Neural cell (in vitro differentiated cells): ENCODE measurements at regions not wholly inside any gene's neighbourhood (a gene's known extent, or its start where the extent isn't known, plus 50 kb on each side); places are given as distances from the start of the nearest gene placed in this dataset.

Experiments
- H2AFZ ChIP-seq: fragments of 200-600, 300-800 bp; sonication (generic), shearing (Covaris generic); 2 replicates; pipeline ENCODE4 v1.6.0; 2014; ENCODE audit warnings: low read depth, mild to moderate bottlenecking, antibody characterized with exemption, low read length, moderate library complexity
- H3F3A ChIP-seq: fragments of 200-600 bp; shearing (Covaris generic); 2 replicates; pipeline ENCODE4 v1.6.1; 2016; ENCODE audit warnings: mild to moderate bottlenecking, moderate library complexity, mixed read lengths, antibody characterized with exemption, low read length; ENCODE audit not compliant: insufficient read depth, poor library complexity, severe bottlenecking
- H3K27ac ChIP-seq: fragments of 200-600, 300-800 bp; sonication (generic), shearing (Covaris generic); 2 replicates; pipeline ENCODE4 v1.5.1; 2014; ENCODE audit warnings: mild to moderate bottlenecking, low read length, moderate library complexity
- H3K27me3 ChIP-seq: fragments of 300-800, 200-600 bp; sonication (generic), shearing (Covaris generic); 2 replicates; pipeline ENCODE4 v1.6.0; 2014; ENCODE audit warnings: mild to moderate bottlenecking, low read depth, low read length, moderate library complexity; ENCODE audit not compliant: insufficient read depth
- H3K36me3 ChIP-seq: fragments of 300-800, 200-600 bp; sonication (generic), shearing (Covaris generic); 2 replicates; pipeline ENCODE4 v1.5.1; 2014; ENCODE audit warnings: mild to moderate bottlenecking, antibody characterized with exemption, low read length, moderate library complexity; ENCODE audit not compliant: insufficient read depth
- H3K4me2 ChIP-seq: fragments of 300-800, 200-600 bp; sonication (generic), shearing (Covaris generic); 2 replicates; pipeline ENCODE4 v1.6.0; 2014; ENCODE audit warnings: mild to moderate bottlenecking, low read length
- H3K4me3 ChIP-seq: fragments of 300-800, 200-600 bp; sonication (generic), shearing (Covaris generic); 2 replicates; pipeline ENCODE4 v1.5.1; 2014; ENCODE audit warnings: mild to moderate bottlenecking, low read length, moderate library complexity
- H3K79me2 ChIP-seq: fragments of 200-600 bp; shearing (Covaris generic); replicated peaks from 2 replicates; pipeline ENCODE4 v1.6.0; 2014; ENCODE audit warnings: mild to moderate bottlenecking, low read length, moderate library complexity; ENCODE audit not compliant: insufficient read depth
- H3K9ac ChIP-seq: fragments of 300-800, 200-600 bp; sonication (generic), shearing (Covaris generic); 2 replicates; pipeline ENCODE4 v1.6.1; 2016; ENCODE audit warnings: mild to moderate bottlenecking, low read length, mixed read lengths
- H3K9me2 ChIP-seq: fragments of 200-600 bp; shearing (Covaris generic); 2 replicates; pipeline ENCODE4 v1.6.1; 2016; ENCODE audit warnings: mild to moderate bottlenecking, low read length, mixed read lengths; ENCODE audit not compliant: insufficient read depth
- H3K9me3 ChIP-seq: fragments of 200-600, 300-800 bp; sonication (generic), shearing (Covaris generic); 2 replicates; pipeline ENCODE4 v1.6.1; 2016; ENCODE audit warnings: mild to moderate bottlenecking, mixed run types, low read length, moderate library complexity, mixed read lengths
- H4K20me1 ChIP-seq: fragments of 200-600 bp; shearing (Covaris generic); 2 replicates; pipeline ENCODE4 v1.6.1; 2016; ENCODE audit warnings: mild to moderate bottlenecking, mixed run types; ENCODE audit not compliant: insufficient read depth
- EP300 ChIP-seq: fragments of 450-650 bp; conservative IDR thresholded peaks from 2 replicates; pipeline ENCODE4 v1.6.1; 2014; ENCODE audit warnings: antibody characterized with exemption, mild to moderate bottlenecking, moderate library complexity; ENCODE audit not compliant: poor library complexity, severe bottlenecking
- EZH2 ChIP-seq: fragments of 200-600, 300-800 bp; shearing (Covaris generic), sonication (generic); IDR thresholded peaks from 2 replicates; pipeline ENCODE4 v1.6.1; 2014; ENCODE audit warnings: antibody characterized with exemption, low read length, borderline replicate concordance, mild to moderate bottlenecking; ENCODE audit not compliant: insufficient read depth, poor library complexity, severe bottlenecking
- MXI1 ChIP-seq: fragments of 450-650 bp; conservative IDR thresholded peaks from 2 replicates; pipeline ENCODE4 v1.6.1; 2014; ENCODE audit warnings: antibody characterized with exemption, mild to moderate bottlenecking; ENCODE audit not compliant: poor library complexity, severe bottlenecking
- POLR2AphosphoS5 ChIP-seq: IDR thresholded peaks from 2 replicates; pipeline ENCODE4 v1.6.1; 2012
- RAD21 ChIP-seq: fragments of 450-650 bp; conservative IDR thresholded peaks from 2 replicates; pipeline ENCODE4 v1.6.1; 2014; ENCODE audit warnings: antibody characterized with exemption, mild to moderate bottlenecking, moderate library complexity
- REST ChIP-seq: IDR thresholded peaks from 2 replicates; pipeline ENCODE4 v1.6.1; 2012; ENCODE audit warnings: borderline replicate concordance
- SMC3 ChIP-seq: fragments of 450-650 bp; conservative IDR thresholded peaks from 2 replicates; pipeline ENCODE4 v1.6.1; 2014; ENCODE audit warnings: antibody characterized with exemption, mild to moderate bottlenecking, moderate library complexity; ENCODE audit not compliant: poor library complexity
- TAF1 ChIP-seq: IDR thresholded peaks from 2 replicates; pipeline ENCODE4 v1.6.1; 2012; ENCODE audit warnings: low read depth
- TF ChIP-seq, protein P1 (sequence below): fragments of 450-650 bp; IDR thresholded peaks from 2 replicates; pipeline ENCODE4 v1.5.1; 2014; ENCODE audit warnings: antibody characterized with exemption, mild to moderate bottlenecking, moderate library complexity; ENCODE audit not compliant: poor library complexity, severe bottlenecking

DNA sequence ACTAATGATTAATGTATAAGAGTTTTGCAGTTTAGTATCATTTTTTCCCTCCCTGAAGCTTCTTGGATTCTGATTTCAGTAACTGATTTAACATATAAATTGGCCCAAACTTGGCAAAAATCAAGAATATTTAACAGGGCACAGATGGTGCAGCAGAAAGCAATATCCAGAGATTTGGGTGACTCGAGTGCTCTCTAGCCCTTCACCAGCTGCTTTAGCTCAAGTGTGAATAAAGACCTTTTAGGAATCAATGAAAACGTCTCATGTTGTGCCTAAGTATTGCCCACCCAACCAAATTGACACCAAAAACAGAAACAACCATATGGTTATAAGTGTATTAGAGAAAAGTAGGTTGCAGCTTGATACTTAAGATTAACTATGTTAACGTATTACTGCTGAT, 933.4 kb upstream of the PTPRD start:
- H3K9ac ChIP-seq, result no peak overlapping the region

GRCh38 chr9:11549311-11549794, 936.6 kb upstream of the PTPRD start:
- no peaks in the 10 kb centered on the region for H4K20me1 ChIP-seq
- H3K9me2 ChIP-seq, result no peaks in the 10 kb centered on the region
- H3K36me3 ChIP-seq, result no peaks in the 10 kb centered on the region
- H3K4me3 ChIP-seq, result no peak overlapping the region
- H3F3A ChIP-seq, result no peaks in the 10 kb centered on the region
- H3K27ac ChIP-seq, result no peak overlapping the region
- H3K4me2 ChIP-seq, result no peak overlapping the region
- no peaks in the 10 kb centered on the region for H3K27me3 ChIP-seq
- no peak overlapping the region for H3K9ac ChIP-seq
- H3K9me3 ChIP-seq, result no peaks in the 10 kb centered on the region
- TF ChIP-seq SMC3, result no peak
- TF ChIP-seq RAD21, result no peak
- TF ChIP-seq TAF1, result no peak
- TF ChIP-seq REST, result no peak
- TF ChIP-seq EP300, result no peak
- TF ChIP-seq POLR2AphosphoS5, result no peak
- TF ChIP-seq, protein P1, sequence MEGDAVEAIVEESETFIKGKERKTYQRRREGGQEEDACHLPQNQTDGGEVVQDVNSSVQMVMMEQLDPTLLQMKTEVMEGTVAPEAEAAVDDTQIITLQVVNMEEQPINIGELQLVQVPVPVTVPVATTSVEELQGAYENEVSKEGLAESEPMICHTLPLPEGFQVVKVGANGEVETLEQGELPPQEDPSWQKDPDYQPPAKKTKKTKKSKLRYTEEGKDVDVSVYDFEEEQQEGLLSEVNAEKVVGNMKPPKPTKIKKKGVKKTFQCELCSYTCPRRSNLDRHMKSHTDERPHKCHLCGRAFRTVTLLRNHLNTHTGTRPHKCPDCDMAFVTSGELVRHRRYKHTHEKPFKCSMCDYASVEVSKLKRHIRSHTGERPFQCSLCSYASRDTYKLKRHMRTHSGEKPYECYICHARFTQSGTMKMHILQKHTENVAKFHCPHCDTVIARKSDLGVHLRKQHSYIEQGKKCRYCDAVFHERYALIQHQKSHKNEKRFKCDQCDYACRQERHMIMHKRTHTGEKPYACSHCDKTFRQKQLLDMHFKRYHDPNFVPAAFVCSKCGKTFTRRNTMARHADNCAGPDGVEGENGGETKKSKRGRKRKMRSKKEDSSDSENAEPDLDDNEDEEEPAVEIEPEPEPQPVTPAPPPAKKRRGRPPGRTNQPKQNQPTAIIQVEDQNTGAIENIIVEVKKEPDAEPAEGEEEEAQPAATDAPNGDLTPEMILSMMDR, result no peak
- no peak for TF ChIP-seq EZH2
- TF ChIP-seq MXI1, result no peak
- H3K79me2 ChIP-seq, result no peaks in the 10 kb centered on the region
- no peak overlapping the region for H2AFZ ChIP-seq

More for the DNA sequence above, 933.4 kb upstream of the PTPRD start:
- Histone ChIP-seq H3F3A (no peaks in the 10 kb centered on the region), H3K9me3 (no peaks in the 10 kb centered on the region), H3K4me2 (no peak overlapping the region), H3K36me3 (no peaks in the 10 kb centered on the region), H3K27me3 (no peaks in the 10 kb centered on the region), H3K79me2 (no peaks in the 10 kb centered on the region), H3K9me2 (no peaks in the 10 kb centered on the region), H3K27ac (no peak overlapping the region), H3K4me3 (no peak overlapping the region), H4K20me1 (no peaks in the 10 kb centered on the region), H2AFZ (no peak overlapping the region)
- no peak for TF ChIP-seq POLR2AphosphoS5
- TF ChIP-seq, protein P1, result no peak
- TF ChIP-seq MXI1, result no peak
